H54 (cell line): ENCODE measurements at regions not wholly inside any gene's neighbourhood (a gene's known extent, or its start where the extent isn't known, plus 50 kb on each side); places are given as distances from the start of the nearest gene placed in this dataset.
"Not testable (repeated sequence)": the region's sequence is repeated elsewhere in the genome, so short reads cannot be mapped to it uniquely, and the experiment has no call there.

Source experiments
- DNase-seq: peaks from one replicate; pipeline ENCODE4 v3.0.0; 2011; ENCODE audit warnings: low spot score, mixed read lengths; ENCODE audit not compliant: insufficient read length
- FAIRE-seq: peaks from 3 replicates; lab custom pipeline; 2011; peaks lifted over from hg19 to GRCh38; lab: Jason Lieb, UNC
- POLR2A ChIP-seq: IDR thresholded peaks from 2 replicates; pipeline ENCODE4 v1.6.1; 2011; ENCODE audit warnings: low read depth, mild to moderate bottlenecking, low read length

DNA sequence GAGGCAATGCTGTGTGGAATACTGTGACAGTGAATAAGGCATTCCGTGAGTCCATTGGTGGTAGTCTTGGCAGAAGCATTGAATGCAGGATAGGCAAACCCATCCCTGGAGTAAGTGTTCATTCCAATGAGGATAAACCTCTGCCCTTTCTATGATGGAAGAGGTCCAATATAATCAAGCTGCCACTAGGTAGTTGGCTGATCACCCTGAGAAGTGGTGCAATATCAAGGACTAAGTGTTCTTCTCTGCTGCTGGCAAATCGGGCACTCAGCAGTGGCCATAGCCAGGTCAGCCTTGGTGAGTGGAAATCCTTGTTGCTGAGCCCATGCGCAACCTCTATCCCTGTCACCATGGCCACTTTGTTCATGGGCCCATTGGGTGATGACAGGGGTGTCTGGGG lies 70.1 kb downstream of the FBXO4 start:
- no peak for DNase-seq
- no peak for FAIRE-seq
- no peak for TF ChIP-seq POLR2A

- TF ChIP-seq POLR2A = no peak
- FAIRE-seq (no peak), DNase-seq (no peak)
Observed at GRCh38 chr5:42001673-42002072, 76.6 kb downstream of the FBXO4 start.

- not testable (repeated sequence) for DNase-seq, FAIRE-seq
Observed at GRCh38 chr5:42003852-42004251, 78.8 kb downstream of the FBXO4 start.

GRCh38 chr5:42005561-42006153 lies 80.6 kb downstream of the FBXO4 start:
- TF ChIP-seq POLR2A = no peak
- FAIRE-seq = no peak
- peak; percentile 5 for DNase-seq

DNA sequence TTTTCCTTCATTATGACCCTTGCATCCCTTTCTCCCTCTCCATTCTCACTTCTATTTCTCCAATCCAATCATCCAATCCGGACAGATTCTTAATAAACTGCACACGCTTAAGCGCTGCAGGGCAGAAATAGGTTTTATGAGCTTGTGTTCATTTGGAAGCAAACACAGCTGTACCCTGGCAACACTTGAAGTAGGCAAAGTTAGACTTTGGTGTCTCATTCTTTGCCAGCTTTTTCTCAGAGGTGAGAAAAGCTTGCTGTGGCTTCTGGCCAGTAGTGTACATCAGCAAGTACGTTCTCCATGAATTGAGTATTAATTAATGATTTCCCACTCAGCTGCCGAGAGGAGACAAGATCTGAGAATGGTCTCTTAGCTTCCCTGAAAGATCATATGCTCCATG lies 88.5 kb downstream of the FBXO4 start:
- DNase-seq = no peak
- TF ChIP-seq POLR2A = no peak
- no peak for FAIRE-seq

DNA sequence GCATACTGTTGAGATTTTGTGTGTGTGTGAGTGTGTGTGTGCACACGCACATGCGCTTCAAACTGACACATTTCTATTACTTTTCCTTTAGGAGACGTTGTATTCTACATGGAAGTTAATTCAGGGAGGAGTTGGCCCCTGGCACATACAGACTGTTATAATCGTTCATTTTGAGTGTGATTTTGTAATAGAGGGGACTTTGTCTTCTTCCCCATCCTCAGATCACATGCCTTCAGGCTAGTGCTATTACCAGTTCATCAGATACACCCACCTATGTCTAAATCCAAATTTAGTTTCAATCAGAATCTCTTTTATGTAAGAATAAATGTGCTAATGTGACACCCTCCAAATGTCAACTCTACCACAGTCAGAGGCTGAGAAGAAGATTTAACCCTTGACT lies 90.2 kb downstream of the FBXO4 start:
- DNase-seq (no peak), FAIRE-seq (no peak)
- TF ChIP-seq POLR2A = no peak

- FAIRE-seq (no peak), DNase-seq (no peak)
- no peak for TF ChIP-seq POLR2A
Observed at GRCh38 chr5:42015681-42016080, 90.6 kb downstream of the FBXO4 start.

DNA sequence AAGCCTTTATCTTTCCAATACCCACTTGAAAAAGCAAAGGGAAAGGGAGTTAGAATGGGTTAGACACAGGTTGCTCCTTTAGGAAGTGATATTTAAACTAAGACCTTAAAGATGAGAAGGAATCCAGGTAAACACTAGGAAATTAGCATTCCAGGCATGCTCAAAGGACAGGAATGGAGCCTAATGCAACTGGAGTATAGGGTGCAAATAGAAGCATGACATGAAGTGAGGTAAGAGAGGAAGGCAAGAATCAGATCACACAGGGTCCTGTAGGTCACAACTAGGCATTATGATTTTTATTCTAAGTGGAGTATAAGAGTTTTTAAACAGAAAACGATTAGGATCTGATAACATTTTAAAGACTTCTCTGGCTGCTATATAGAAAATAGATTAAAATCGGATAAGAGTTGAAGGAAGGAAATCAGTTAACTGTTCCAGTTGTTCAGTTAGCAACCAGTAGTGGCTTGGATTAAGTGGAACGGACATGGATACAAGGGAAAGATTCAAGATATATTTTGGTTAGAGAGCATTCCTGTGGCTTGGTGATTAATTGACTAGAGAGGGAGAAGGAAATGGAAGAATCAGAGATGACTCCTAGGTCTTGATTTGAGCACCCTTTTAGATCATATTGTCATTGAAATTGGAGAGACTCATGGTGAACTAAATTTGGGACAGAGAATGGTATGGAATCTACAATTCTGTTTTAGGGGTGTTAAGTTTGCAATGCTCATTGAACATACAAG lies 95.9 kb downstream of the FBXO4 start:
- TF ChIP-seq POLR2A = no peak
- FAIRE-seq (no peak), DNase-seq (no peak)

- TF ChIP-seq POLR2A = no peak
- no peak for FAIRE-seq
Observed at GRCh38 chr5:42021923-42022322, 96.8 kb downstream of the FBXO4 start.

GRCh38 chr5:42022383-42022972 lies 97.4 kb downstream of the FBXO4 start:
- DNase-seq (no peak), FAIRE-seq (no peak)
- no peak for TF ChIP-seq POLR2A

More at GRCh38 chr5:42021923-42022322, 96.8 kb downstream of the FBXO4 start:
- DNase-seq = no peak

DNA sequence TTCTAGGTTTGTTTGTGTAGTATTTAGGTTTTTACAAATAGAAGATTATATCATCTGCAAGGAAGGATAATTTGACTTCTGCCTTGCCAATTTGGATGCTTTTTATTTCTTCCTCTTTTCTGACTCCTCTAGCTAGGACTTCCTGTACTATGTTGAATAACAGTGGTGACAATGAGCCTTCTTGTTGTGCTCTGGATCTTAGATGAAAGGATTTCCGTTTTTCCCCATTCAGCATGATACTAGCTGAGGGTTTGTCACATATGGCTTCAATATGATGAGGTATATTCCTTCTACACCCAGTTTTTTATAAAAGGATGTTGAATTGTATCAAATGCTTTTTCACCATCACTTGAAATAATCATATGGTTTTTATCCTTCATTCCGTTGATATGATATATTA lies 101.4 kb downstream of the FBXO4 start:
- DNase-seq = no peak
- TF ChIP-seq POLR2A = no peak
- no peak for FAIRE-seq

DNA sequence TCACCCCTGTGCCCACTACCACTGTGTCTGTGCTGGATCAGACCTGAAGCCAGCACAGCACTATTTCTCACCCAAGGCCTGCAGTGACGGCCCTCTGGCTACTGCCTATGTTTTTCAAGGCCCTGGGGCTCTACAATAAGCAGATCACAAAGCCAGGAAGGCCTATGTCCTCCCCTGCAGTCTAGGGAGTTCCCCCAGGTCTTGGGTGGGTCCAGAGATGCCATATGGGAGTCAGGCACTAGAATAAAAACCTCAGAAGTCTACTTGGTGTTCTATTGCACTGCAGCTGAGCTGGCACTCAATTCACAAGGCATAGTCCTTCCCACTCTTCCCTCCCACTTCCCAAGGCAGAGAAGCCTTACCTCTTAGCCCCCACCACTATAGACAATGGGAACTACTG lies 107.1 kb downstream of the FBXO4 start:
- FAIRE-seq = no peak

DNA sequence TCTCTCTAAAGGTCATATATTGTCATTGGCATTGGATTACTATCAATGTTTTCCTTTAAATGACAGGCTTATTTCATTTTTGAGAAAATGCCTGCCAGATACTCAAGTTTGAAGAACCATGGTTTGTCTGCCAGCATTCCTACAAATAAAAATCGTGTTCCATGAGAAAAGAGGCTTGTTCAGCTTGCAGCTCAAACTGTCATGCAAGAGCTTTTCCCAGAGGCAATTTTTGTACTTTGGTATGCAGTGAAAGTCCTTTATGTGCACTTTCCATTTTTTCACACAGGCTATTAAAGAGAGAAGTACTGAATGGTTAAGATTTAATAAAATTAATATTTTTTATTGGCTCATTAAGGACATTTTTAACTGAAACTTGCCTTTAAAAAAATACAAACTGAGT lies 110.4 kb downstream of the FBXO4 start:
- FAIRE-seq (no peak), DNase-seq (no peak)
- no peak for TF ChIP-seq POLR2A

More for the DNA sequence above, 107.1 kb downstream of the FBXO4 start:
- no peak for TF ChIP-seq POLR2A
- no peak for DNase-seq

- DNase-seq = no peak
- no peak for TF ChIP-seq POLR2A
- FAIRE-seq = no peak
Observed at GRCh38 chr5:42036379-42036778, 111.3 kb downstream of the FBXO4 start.
